NCI-H345 (cell line): ENCODE measurements at regions not wholly inside any gene's neighbourhood (a gene's known extent, or its start where the extent isn't known, plus 50 kb on each side); places are given as distances from the start of the nearest gene placed in this dataset.
"Not testable (repeated sequence)": the region's sequence is repeated elsewhere in the genome, so short reads cannot be mapped to it uniquely, and the experiment has no call there.

Experiments used
- DNase-seq: peaks from one replicate; lab custom pipeline; 2025; lab: John Stamatoyannopoulos, UW

DNA sequence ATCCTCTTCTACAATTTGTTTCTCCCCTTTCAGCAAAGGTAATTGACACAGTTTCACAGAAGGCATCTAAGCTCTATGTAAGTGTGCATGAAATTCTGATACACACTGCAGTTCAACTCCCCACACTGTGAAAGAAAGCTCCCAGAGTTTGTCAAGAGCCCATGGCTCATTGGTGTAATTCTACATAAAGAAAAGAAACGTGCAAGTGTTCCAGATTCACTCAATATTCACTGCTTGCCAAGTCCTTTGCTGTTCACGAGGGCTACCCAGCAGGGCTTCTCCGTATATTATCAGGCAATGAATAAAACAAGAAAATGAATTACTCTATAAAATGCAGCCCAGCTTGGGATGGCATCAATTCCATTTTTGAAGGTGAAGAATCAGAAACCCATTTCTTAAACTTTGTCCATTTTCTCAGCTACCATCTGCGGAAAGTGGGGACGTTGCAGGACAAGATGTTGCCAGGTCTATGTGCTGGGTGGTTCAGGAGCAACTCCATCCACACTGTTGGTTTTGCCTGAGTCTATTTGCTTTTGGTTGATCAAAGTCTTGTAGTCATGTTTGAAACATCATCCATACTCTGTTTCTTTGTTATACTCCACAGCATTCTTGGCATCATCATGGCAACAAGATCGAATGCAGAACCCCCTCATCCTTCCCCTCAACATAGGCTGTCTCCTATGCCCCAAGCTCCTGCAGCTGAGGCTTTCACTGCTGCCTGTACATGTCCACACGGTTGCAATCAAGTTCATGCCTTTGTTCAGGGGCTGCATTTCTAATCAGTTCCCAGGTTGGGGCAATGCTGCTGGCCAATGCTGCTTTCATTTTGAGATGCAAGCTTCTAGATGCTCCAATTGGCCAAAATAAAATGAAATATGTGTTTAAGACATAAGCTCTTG, 301.8 kb downstream of the MED10 start:
- DNase-seq: no peak

DNA sequence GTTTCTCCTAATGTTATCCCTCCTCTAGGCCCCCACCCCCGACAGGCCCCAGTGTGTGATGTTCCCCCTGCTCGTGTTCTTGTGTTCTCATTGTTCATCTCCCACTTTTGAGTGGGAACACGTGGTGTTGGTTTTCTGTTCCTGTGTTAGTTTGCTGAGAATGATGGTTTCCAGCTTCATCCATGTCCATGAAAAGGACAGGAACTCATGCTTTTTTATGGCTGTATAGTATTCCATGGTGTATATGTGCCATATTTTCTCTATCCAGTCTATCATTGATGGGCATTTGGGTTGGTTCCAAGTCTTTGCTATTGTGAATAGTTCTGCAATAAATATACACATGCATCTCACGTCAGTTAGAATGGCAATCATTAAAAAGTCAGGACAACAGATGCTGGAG, 305.9 kb downstream of the MED10 start:
- DNase-seq: not testable (repeated sequence)

DNA sequence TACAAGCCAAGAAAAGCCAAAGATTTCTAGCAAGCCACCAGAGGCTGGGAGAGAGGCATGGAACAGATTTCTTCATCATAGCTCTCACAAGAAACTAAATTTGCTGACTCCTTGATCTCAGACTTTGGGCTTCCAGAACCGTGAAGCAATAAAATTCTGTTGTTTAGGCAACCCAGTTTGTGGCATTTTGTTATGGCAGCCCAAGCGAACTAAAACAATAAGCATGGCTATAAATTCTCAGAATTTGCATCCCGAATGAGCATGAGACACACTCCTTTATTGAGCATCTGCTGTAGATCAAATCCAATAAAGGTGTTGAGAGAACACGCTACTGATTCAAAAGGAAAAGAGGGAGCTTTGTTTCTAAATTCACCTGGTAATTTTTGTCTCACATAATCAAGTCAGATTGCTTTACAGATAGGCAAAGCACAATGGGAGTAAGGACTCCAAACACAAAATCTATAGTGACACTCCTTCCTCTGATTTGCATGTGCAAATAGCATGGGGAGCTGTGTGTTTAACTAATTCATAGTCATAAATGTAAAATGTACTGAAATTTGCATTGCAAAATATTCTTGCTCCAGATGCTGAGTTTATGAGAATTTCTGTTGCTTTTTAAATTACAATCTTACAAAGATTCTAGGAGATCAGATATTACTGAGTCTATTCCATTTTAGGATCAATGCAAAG, 308.7 kb downstream of the MED10 start:
- no peak for DNase-seq

DNA sequence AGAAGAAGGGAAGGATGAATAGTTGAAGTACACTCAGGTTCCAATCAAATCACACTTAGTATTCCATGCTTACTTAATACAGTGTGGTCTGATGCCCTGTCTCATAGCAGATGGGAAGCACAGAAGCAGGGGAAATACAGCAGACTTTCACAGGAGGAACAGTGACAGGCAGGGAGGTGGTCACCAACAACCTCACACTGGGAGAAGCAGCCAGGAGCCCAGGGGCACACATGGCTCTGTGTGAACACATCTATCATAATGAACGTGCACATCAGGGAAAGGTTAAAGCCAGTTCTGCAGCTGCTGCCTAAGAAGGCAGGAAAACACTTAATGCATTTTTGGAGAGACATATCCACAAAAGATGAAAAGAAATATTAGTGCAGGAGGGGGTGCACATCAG, 312.3 kb downstream of the MED10 start:
- no peak for DNase-seq

DNA sequence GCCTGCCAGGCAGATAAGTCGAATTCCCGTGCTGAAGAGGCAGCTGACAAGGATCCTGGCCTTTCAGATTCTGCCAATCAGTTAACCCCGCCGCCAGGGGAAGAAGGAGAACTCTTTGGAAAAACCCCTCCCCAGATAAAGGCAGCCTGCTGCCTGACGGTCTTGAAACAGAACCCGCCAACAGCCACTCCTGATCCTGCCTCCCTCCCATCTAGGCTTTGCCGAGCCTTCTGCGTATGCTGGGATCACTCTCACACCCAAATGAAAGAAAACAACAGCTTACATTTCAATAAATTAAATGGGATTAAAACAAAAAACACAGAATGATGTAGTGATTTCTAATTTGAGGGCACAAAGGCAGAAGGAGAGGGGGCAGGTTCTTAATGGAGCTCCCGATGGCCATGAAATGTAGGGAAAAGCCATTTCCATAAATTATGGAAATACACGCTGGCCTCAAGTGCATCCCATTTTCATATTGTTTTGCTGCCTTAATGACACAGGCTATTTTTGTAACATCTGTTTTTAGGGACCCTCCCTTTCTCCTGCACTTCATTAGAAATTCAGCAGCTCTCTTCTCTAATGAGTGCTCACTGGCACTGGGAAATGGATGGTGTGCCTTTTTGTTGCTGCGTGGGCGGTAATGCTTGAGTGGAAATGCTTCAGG, 319.1 kb downstream of the MED10 start:
- DNase-seq: no peak

DNA sequence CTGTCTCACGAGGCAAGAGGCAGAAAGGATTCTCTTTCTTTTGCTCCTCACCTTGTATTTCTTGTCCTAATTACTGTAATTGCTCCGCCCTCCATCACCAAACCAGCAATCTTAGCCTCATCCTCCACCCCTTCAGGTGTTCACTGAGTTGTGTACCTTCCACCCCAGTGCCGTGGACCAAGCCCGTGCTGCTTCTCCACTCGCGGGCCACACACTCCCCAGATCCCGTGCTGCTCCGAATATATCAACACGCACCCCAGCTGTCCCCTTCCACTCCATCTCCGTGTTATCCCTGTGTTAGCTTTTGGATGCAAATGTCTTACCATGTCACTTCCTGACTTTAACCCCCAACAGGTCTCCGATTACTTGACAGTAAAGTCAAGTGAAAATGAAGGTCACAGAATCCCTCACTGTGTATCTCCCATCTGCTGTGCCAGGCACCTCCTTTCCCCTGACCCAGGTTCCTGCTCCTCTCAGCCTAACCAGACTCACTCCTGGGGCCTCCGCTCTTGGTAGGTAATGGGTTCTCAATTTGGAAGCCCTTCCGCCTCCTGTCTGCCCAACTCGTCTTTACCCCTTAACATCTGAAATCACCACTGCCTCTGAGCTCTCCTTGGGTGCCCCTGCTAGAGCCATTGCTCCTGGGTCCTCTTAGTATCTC, 320.2 kb downstream of the MED10 start:
- DNase-seq: no peak

DNA sequence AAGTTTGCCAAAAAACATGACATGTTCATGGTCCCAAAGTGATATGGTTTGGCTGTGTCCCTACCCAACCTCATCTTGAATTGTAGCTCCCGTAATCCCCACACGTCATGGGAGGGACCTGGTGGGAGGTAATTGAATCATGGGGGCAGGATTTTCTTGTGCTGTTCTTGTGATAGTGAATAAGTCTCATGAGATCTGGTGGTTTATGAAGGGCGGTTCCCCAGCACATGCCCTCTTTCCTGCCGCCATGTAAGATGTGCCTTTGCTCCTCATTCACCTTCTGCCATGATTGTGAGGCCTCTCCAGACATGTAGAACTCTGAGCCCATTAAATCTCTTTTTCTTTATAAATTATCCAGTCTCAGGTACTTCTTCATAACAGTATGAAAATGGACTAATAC, 322.1 kb downstream of the MED10 start:
- no peak for DNase-seq

DNA sequence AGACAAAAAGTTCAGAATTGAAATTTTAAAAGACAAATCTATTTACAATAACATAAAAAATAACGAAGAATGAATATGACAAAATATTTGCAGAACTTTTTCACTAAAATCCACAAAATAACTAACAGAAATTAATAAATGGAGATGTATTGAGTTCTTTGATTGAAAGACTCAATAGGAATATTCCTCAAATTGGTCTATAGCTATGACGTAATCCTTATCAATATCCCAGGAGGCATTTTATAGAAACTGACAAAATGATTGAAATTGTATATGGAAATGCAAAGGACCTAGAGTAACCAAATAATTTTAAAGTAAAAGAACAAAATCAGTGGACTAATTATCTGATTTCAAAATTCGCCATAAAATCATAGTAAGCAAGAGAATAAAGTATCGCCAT, 328.7 kb downstream of the MED10 start:
- no peak for DNase-seq

DNA sequence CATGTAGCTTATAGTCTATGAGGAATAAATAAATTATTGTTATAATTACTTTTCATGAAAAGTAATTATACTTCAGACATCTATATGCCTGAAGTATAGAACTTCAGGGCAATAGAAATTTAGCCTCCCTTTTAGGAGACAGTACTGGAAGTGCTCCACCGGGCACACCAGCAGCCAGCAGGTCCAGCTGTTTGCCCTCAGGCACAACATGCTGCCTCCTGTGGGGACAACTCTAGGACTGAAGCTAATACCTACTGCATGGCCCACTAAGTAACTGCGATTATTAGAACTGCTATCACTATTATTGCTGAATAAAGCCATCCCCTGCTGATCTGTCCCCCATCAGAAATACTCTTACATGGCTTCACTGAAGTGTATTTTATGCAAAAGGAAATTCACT, 329.6 kb downstream of the MED10 start:
- DNase-seq: no peak

DNA sequence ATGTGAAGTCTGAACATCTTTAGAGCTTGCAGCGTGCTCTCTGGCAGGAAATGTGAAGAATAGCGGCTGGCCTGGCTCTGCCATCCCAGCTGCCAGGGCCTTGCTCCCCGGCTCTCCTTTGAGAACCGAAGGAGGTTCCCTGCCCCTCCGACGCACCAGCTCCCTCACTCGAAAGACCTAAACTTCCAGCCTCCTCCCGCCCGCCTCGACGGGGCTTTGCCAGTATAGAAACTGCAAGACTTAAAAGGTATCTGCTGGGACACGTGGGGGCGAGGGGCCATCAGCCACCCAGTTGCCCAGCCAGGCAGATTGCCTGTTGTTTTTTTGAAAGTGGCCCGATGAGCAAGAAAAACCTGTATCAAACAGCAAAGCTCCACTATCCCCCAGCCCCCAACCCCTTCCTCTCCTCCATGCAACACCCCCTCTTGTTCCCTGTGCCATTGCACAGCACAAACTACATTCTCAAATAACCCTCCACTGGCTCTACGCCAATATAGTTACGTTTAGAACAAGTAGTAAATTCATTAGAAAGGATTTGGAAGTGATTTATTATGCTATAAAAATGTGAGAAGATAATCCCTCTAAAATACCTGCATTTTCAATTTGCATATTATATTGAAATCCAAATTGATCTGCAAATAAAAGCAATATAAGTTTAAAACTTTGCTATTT, 331.9 kb downstream of the MED10 start:
- no peak for DNase-seq

DNA sequence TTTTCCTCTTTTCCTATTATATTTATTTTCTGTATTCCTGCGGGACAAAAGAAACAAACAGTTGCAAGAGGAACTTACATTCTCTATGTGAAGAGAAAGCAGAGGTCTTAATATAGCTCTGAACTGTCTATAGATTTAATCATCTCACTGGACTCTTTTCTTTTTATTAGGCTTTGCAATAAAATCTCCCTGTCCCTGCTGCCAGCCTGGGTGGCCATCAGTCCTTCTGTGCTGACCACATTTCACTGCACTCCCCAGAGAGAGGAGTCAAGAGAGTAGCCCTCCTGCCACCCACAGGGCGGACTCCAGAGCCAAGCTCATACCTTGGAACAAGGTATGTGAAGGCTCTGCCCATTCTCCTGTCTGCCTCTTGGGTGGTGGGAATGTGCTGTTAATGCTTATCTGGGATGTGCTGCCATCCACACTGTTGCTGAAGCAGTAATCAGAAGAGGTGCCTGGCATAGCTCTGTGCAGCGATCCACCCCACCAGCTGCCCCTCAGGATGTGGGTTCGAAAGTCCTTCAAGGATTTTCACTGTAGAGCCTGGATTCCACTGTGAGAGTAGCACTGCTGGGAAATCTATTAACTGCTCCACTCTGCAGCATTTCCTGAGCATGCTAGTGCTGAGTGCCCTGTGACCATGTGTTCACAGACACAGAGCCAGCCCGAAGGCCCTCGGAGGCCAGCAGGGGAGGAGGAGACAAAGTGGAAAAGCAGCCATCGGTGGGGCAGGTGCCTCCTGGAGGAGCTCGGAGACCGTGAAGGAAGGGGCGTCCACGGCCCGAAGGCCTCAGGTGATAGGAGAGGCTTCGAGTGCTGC, 334.6 kb downstream of the MED10 start:
- DNase-seq: no peak

DNA sequence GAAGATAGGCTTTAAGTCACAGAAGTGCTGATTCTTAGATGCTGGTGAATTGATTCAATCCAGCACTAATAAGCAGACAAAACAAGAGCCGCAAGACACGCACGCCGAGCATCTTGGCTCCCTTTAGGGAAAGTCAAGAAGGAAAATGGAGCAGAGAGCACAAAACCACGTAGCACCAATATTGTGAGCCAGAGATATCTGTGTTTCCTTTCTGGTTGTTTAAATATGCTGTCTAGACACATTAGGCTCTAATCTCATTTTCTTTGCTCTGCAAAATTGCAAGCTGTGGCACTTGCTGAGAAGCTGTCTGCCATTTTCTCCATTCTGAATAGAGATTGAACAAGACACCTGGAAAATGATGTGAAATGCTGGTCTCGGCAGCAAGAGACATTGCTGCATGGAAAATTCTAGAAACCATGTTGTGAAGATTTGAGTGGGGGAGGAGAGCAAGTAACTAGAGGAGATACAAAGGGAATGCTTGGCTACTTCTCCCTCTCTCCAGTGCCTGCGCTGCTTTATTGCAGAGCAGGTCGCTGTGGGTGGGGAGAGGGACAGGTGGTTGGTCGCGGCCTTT, 336.3 kb downstream of the MED10 start:
- no peak for DNase-seq

DNA sequence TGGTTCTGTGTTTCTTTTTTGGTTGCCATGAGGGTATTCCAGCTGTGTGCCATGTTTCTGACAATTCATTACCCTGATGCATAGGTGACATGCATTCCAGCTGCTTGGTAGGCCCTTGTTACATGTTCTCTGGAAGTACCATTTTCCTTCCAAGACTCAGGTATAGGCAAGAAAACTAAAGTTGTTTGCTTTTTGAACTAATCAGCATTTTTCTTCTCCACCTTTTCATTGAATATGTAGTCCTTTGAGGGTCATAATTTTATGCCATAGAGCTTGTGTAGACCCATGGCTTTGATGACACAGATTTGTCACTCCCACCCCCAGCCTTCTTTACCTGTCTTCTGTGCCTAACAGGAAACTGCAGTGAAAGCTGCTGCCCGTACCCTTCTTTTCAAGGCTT, 339.2 kb downstream of the MED10 start:
- no peak for DNase-seq

DNA sequence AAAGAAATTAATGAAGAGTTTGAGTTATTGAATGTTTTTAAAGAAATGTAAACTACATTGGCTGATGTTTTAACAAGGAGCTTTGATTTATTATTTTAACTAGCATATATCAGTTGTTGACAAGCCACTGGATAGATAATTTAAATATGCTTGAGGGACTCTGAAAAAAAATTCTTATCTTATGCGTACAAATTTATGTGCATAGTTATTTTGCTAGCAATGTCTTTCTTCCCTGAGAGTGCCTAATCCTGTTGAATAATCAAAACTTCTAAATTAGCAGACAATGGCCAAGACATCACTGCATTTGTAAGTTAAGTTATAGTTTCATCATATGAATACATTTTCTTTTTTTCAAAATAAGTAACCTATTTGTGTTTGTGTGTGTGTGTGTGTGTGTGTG, 342.3 kb downstream of the MED10 start:
- DNase-seq: no peak

DNA sequence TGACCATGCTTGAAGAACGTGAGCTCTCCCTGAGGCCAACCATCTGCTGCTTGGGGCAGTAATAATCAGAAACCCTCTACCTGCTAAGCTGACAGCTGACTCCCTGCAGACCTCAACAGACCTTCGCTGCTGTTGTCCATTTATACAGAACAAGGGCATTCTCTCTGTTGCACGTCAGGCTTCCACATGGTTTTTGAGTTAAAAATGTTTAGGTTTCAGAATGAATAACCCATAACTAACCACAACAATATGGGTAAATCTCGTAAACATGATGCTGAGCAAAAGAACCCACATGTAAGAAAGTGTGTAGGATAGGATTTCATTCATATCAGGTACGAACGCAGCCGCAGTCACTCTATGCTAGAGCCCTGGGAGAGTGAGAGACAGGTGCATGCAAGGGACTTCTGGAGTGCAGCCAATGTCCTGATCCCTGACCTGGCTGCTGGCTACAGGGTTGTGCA, 348.5 kb downstream of the MED10 start:
- no peak for DNase-seq

DNA sequence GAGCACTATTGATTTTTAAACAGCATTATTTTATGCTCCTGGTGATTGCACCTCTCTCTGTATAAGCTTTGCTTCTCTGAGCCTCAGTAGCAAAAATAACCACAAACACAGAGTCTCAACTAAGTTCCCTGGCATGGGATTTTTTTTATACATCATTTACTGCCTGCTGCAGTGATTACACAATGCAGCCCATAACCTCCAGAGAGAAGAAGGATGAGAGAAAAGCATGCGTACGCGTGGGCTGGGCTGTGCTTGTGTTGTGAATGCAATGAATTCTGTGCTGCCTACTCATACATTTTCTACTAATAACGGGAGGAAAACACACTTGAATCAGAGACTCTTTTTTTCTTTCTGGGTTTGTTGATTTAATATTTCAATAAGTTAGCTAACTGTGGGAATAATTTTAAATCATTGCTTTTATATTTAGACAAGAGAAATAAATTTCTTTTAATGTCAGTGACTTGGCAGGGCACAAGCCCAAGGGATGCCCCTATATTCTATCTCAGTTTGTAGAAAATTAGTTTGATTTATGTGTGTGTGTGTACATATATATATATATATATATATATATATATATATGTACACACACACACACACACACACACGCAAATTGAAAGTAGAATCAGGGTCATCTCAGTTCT, 351.5 kb downstream of the MED10 start:
- no peak for DNase-seq

DNA sequence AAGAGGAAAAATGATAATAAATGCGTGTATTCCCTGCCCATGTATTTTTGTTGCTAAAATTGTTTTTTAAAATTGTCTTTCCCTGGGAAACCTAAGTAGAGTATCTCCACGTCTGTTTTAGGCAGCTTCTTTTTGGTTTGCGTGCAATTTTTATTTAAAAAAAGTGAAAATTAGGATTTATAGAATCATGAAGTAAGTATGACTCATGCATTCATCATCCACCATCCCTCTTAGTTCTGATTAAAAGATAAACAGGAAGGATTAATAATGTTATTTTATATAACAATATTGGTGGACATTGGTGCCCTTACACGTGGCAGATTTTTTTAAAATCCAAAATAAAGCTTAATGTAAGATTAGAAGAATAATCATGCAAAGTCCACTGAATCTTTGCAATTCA, 358.7 kb downstream of the MED10 start:
- no peak for DNase-seq

DNA sequence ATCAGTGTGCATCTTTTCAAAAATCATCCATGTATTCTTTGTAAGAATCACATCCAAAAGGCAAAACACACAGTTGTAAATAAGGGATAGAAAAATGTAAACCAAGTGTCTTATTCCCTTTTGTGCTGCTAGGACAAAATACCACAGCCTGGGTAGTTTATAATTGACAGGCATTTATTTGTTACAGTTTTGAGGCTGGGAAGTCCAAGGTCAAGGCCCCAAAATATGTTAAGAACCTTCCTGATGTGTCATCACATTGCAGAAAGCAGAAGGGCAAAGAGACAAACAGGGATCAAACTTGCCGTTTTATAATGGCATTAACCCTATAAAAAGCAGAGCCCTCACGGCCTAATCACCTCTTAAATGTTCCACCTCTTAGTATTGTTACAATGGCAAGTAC, 364.8 kb downstream of the MED10 start:
- DNase-seq: no peak

DNA sequence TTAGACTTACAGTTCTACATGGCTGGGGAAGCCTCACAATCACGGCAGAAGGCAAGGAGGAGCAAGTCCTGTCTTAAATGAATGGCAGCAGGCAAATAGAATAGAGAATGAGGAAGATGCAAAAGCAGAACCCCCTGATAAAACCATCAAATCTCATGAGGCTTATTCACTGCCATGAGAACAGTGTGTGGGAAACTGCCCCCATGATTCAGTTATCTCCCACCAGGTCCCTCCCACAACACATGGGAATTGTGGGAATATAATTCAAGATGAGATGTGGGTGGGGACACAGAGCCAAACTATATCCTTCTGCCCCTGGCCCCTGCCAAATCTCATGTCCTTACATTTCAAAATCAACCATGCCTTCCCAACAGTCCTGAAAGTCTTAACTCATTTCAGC, 367.1 kb downstream of the MED10 start:
- DNase-seq: no peak

DNA sequence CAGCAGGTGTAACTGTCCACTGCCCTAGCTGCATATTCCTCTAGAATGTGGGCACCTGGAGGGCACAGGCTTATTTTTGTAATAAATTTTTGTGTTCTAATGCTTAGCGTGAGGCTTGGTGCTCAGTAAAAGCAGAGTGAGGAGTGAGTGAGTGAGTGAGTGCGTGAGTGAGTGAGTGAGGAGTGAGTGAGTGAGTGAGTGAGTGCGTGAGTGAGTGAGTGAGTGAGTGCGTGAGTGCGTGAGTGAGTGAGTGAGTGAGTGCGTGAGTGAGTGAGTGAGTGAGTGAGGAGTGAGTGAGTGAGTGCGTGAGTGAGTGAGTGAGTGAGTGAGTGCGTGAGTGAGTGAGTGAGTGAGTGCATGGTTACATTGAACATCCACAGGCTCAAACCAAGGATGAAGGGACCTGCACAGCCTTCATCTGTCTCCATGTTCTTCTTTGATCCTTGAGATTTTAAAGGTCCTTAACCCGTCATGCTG, 371.5 kb downstream of the MED10 start:
- no peak for DNase-seq
